Astrocyte of the hippocampus (primary cell): ENCODE measurements at regions not wholly inside any gene's neighbourhood (a gene's known extent, or its start where the extent isn't known, plus 50 kb on each side); places are given as distances from the start of the nearest gene placed in this dataset.
A peak's percentile ranks its signal among the peaks of the same experiment; 100 is the strongest.
"Not testable (repeated sequence)": the region's sequence is repeated elsewhere in the genome, so short reads cannot be mapped to it uniquely, and the experiment has no call there.

ENCODE experiments used
- DNase-seq: peaks from one replicate; pipeline ENCODE4 v3.0.0; 2011; ENCODE audit warnings: low read depth, low spot score

DNA sequence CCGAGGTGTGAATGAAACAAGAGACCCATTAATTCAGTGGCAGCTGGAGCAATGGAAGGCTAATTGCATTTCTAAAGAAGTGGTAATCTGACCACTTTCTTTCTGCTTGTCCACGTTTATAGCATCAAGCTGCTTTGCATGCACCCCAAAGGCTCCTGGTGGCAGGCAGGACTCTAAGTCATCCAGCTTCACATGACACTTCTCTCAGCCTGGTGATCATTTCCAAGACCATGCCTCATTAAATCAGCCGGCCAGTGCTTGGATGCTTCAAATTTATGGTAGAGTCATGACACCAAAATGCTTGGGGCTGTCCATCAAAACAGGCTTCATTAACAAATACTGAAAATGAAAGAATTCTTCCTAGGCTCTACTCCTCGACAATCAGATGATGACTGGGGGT lies 614.9 kb downstream of the DOK5 start:
- DNase-seq, result no peak

- DNase-seq, result no peak
Observed at GRCh38 chr20:55086421-55086820, 611.0 kb downstream of the DOK5 start.

GRCh38 chr20:55079917-55080316 lies 604.5 kb downstream of the DOK5 start:
- DNase-seq, result no peak

- DNase-seq, result not testable (repeated sequence)
Observed at GRCh38 chr20:55074266-55074840, 599.0 kb downstream of the DOK5 start.

- no peak for DNase-seq
Observed at GRCh38 chr20:55070001-55070400, 594.6 kb downstream of the DOK5 start.

DNA sequence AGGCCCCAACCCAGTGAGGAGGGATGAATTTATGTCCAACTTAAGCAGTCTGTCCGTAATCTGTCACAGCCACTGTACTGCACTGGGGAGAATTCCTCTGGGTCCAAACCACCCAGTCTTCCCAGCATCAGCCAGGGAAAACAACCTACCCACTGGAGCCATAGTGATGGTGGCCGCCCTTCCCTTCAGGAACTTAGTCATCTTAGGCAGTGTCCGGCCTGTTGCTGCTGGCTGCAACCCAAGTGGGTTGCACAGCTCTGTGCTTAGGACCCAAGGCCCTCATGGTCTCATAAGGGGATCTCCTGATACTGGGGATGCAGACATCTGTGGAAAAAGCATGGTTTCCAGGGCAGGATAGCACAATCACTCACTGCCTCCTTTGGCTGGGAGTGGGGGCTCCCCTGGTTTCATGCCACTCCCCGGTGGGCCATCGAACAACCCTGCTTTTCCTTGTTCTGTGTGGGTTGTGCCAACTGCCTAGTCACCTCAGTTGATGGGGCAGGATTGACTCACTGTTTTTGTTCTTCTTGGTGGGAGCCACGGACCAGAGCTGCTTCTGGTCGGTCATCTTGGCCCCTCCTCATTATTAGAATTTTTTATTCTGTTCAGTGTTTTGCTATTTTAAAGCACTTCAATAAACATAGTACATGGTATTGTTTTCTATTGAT lies 591.9 kb downstream of the DOK5 start:
- no peak for DNase-seq

- no peak for DNase-seq
Observed at GRCh38 chr20:55058938-55059337, 583.5 kb downstream of the DOK5 start.

DNA sequence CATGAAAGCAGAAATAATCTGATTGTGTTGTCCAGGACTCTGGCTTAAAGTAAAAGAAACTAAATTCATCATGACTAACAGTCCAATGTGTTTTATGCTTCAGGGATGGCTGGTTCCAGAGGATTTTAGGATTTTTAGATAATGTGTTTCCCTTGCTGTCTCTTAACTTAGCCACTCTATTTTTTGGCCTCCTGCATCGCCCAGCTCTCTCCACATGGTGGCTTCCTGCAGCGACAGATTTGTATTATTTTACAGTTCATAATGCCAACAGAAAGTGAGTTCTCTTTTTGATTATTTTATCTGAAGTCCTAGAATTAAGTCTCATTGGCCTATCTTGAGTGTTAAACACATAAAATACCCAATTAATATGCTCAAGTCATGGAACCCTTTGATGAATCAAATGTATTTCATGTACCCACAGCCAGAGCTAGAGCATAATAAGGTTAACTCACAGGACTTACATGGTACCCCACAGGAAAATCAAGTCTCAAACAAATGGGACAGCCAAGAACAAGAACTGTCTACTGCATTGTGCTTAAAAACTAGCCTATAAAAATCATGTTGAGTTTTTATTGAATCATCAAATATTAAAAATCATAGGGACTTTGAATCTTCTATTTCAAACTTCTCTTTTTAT lies 582.5 kb downstream of the DOK5 start:
- peak; percentile 26 for DNase-seq

DNA sequence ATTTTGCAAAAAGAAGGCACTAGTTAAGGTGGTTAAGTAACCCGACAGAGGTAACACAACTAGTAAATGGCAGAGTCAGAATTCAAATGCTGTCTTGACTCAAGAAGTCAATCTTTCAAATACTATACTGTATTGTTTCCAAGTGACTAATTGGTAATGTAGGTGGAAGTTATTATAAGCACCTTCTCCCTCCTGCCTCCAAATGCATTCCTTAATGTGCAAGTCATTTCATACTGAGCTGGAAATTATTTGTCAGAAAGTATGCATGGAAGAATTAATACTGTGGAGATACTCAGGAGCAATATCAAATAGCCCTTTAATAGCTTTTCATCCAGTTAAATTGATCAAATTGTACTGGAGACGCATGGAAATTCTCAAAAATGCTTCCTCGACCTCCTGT lies 579.1 kb downstream of the DOK5 start:
- DNase-seq, result peak; percentile 30

DNA sequence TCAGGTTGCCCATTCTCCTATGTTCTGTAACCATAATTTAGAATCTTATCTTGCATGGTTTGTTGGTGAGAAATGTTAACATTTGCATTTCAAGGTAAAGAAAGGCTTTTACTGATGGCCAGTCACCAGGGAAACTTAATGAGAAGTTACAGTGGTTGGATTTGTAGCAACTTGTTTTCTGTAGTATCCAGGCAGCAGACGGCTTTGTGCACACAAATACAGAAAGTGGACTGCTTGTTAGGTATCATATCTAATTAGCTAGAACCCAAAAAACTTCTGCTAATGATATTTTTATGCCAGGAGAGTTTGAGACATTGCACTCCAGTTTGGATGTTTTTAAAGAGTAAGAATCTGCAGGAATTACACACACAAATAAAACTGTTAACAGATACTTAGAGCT lies 578.0 kb downstream of the DOK5 start:
- no peak for DNase-seq

GRCh38 chr20:55052459-55052858 lies 577.1 kb downstream of the DOK5 start:
- peak; percentile 11 for DNase-seq

DNA sequence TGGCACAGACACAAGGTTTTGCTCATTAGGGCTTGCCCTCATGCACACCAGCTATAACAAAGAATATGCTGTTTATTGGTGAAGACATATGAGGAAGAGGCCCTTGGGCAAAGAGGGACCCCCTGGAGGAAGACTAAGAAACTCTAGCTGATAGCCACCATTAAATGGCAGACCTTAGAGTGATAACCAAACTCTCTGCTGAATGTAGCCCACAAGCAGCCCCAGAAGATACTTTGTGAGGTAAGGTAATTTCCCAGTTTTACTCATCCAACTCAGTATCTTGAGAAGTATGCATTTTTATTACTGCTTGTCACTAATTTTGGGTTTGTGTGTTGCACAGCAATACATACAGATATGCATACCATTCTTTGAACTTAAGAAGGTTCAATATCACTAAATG lies 563.3 kb downstream of the DOK5 start:
- no peak for DNase-seq

GRCh38 chr20:55031971-55032370 lies 556.6 kb downstream of the DOK5 start:
- no peak for DNase-seq

GRCh38 chr20:55014766-55015165 lies 539.4 kb downstream of the DOK5 start:
- no peak for DNase-seq

GRCh38 chr20:55010761-55011160 lies 535.4 kb downstream of the DOK5 start:
- no peak for DNase-seq

GRCh38 chr20:55009066-55009465 lies 533.7 kb downstream of the DOK5 start:
- DNase-seq, result no peak

- DNase-seq, result peak; percentile 1
Observed at GRCh38 chr20:55004044-55004443, 528.7 kb downstream of the DOK5 start.

- DNase-seq, result peak; percentile 55
Observed at GRCh38 chr20:54995553-54995952, 520.2 kb downstream of the DOK5 start.

DNA sequence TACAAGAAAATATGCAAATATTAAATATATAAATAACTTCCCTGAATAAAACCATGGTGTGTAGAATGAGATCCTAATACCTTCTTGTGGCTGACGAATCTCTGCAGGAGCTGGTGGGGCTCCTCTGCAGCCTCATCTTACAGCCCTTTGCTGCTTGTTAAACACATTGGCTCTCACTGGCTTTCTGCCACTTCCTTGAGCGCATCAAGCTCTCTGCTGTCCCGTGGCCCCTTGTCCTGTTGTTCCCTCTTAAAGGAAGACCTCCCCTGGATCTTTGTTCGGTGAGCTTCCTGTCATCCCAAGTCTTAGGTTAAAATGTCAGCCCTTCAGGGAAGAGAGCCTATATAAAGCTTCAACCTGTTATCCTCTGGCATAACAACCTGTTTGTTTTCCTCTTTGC lies 519.6 kb downstream of the DOK5 start:
- DNase-seq, result peak; percentile 16

DNA sequence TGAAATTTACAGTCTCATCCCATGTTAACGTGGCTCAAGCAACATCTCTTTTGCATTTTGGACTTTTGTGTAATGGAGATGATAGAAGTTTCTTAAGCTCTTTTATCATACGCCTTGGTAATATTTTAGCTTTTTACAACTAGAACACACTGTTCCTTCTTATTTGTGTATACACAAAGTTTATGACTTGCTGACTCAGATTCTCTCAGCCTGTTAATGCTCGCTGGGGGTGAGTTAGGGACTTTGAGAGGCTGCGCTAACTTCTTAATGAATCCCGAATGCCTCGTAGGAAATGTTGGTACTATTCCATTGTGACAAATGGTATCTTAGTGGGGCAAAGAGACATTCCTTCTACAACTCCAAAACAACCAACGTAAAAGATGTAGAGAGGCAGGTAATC lies 509.7 kb downstream of the DOK5 start:
- DNase-seq, result no peak

GRCh38 chr20:54984104-54984448 lies 508.7 kb downstream of the DOK5 start:
- no peak for DNase-seq

DNA sequence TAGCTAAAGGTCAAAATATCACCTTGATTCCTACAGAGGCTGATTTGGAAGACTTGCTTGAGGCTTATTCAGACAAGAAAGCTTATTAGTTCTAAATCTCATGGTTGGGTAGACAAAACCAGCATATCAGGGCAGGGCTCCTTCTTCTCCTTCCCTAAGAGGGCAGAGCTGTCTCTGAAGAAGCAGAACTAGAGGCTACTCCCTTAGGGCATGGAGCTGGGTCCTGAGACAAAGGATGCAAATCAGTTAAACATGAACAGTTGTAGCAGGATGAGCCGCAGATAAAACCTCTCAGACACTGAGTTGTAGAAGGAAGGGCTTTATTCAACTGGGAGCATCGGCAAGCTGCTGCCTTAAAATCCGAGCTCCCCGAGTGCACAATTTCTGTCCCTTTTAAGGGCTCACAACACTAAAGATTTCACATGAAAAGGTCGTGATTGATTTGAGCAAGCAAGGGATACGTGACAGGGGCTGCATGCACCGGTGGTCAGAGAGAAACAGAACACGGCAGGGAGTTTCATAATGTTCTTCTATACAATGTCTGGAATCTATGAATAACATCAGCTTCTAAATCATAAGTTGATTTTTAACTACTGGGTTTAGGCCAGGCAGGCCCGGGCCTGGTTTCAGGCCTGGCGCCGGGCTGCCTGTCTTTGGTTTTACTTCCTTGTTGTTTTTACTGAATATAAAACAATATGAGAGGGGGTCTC lies 508.2 kb downstream of the DOK5 start:
- not testable (repeated sequence) for DNase-seq

- no peak for DNase-seq
Observed at GRCh38 chr20:54981175-54981574, 505.8 kb downstream of the DOK5 start.
